Osteocyte (in vitro differentiated cells): ENCODE measurements at regions not wholly inside any gene's neighbourhood (a gene's known extent, or its start where the extent isn't known, plus 50 kb on each side); places are given as distances from the start of the nearest gene placed in this dataset.

Experiments
- DNase-seq: peaks from one replicate; pipeline ENCODE4 v3.0.0; 2021; ENCODE audit warnings: mixed read lengths; ENCODE audit not compliant: unreplicated experiment; ENCODE audit errors: extremely low spot score
- H3K27ac Mint-ChIP-seq: one replicate; pipeline ENCODE4 v1.8.0; 2021; ENCODE audit warnings: mild to moderate bottlenecking, mixed read lengths; ENCODE audit not compliant: unreplicated experiment
- H3K27me3 Mint-ChIP-seq: one replicate; pipeline ENCODE4 v1.8.0; 2021; ENCODE audit warnings: mixed read lengths; ENCODE audit not compliant: unreplicated experiment
- H3K36me3 Mint-ChIP-seq: one replicate; pipeline ENCODE4 v1.8.0; 2021; ENCODE audit warnings: mixed read lengths; ENCODE audit not compliant: unreplicated experiment
- H3K4me1 Mint-ChIP-seq: one replicate; pipeline ENCODE4 v1.8.0; 2021; ENCODE audit warnings: mixed read lengths; ENCODE audit not compliant: unreplicated experiment
- H3K4me3 Mint-ChIP-seq: one replicate; pipeline ENCODE4 v1.8.0; 2021; ENCODE audit warnings: mild to moderate bottlenecking, moderate library complexity, mixed read lengths; ENCODE audit not compliant: unreplicated experiment
- H3K9me3 Mint-ChIP-seq: one replicate; pipeline ENCODE4 v1.8.0; 2021; ENCODE audit warnings: mixed read lengths; ENCODE audit not compliant: unreplicated experiment
- CTCF ChIP-seq: fragments of 200-600 bp; sonication (generic); IDR thresholded peaks from 2 replicates; pipeline ENCODE4 v1.5.0; 2021; ENCODE audit warnings: antibody characterized with exemption, mild to moderate bottlenecking, moderate library complexity

- no peak for TF ChIP-seq CTCF
- no peak overlapping the region for H3K4me3 Mint-ChIP-seq
- no peak overlapping the region for H3K27ac Mint-ChIP-seq
- H3K27me3 Mint-ChIP-seq: no peaks in the 10 kb centered on the region
- no peaks in the 10 kb centered on the region for H3K4me1 Mint-ChIP-seq
- H3K9me3 Mint-ChIP-seq: no peaks in the 10 kb centered on the region
- H3K36me3 Mint-ChIP-seq: no peaks in the 10 kb centered on the region
- DNase-seq: no peak
These were observed 766.5 kb upstream of the B3GALT2 start for GRCh38 chr1:193952778-193953374.

- DNase-seq: no peak
- Mint-ChIP-seq H3K27me3 (no peaks in the 10 kb centered on the region), H3K4me3 (no peak overlapping the region), H3K9me3 (peaks cover 1% of the 10 kb centered on the region), H3K27ac (no peak overlapping the region), H3K36me3 (no peaks in the 10 kb centered on the region), H3K4me1 (no peaks in the 10 kb centered on the region)
- TF ChIP-seq CTCF: no peak
These were observed 765.6 kb upstream of the B3GALT2 start for GRCh38 chr1:193951984-193952383.

GRCh38 chr1:193944454-193944853, 758.0 kb upstream of the B3GALT2 start:
- Mint-ChIP-seq H3K4me3 (no peak overlapping the region), H3K36me3 (peaks cover 2% of the 10 kb centered on the region), H3K27ac (no peak overlapping the region), H3K27me3 (no peaks in the 10 kb centered on the region), H3K4me1 (no peaks in the 10 kb centered on the region), H3K9me3 (peaks cover 16% of the 10 kb centered on the region)
- no peak for TF ChIP-seq CTCF
- DNase-seq: no peak

GRCh38 chr1:193940176-193940575, 753.8 kb upstream of the B3GALT2 start:
- Mint-ChIP-seq H3K27me3 (no peaks in the 10 kb centered on the region), H3K4me3 (no peak overlapping the region), H3K27ac (no peak overlapping the region)

GRCh38 chr1:193939585-193939984, 753.2 kb upstream of the B3GALT2 start:
- TF ChIP-seq CTCF: no peak
- Mint-ChIP-seq H3K4me3 (no peak overlapping the region), H3K36me3 (peaks cover 2% of the 10 kb centered on the region), H3K4me1 (no peaks in the 10 kb centered on the region), H3K27me3 (no peaks in the 10 kb centered on the region), H3K9me3 (peaks cover 11% of the 10 kb centered on the region), H3K27ac (no peak overlapping the region)
- no peak for DNase-seq

More at GRCh38 chr1:193940176-193940575, 753.8 kb upstream of the B3GALT2 start:
- Mint-ChIP-seq H3K4me1 (no peaks in the 10 kb centered on the region), H3K9me3 (peaks cover 11% of the 10 kb centered on the region), H3K36me3 (peaks cover 2% of the 10 kb centered on the region)
- TF ChIP-seq CTCF: no peak
- no peak for DNase-seq
